ENCODE measurements at regions not wholly inside any gene's neighbourhood (a gene's known extent, or its start where the extent isn't known, plus 50 kb on each side); places are given as distances from the start of the nearest gene placed in this dataset.

DNA sequence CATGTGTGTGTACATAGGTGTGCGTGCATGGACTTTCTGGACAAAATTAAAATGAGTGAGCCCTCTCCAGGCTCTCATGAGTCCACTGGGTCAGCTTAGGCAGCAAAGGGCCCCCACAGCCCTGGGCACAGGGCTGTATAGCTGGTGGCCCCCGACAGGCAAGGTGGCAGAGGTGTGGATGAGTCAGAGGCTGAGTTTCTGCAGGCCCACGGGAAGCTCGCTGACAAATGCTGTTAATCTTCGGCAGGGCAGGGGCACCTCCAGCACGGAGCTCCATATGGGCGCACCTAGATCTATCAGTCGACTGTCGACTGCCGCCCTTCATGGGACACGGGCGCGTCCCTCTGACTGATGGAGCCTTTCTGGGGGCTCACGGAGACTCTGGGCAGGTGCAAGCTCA lies 181.1 kb downstream of the URI1 start:
- TF ChIP-seq, protein P1, sequence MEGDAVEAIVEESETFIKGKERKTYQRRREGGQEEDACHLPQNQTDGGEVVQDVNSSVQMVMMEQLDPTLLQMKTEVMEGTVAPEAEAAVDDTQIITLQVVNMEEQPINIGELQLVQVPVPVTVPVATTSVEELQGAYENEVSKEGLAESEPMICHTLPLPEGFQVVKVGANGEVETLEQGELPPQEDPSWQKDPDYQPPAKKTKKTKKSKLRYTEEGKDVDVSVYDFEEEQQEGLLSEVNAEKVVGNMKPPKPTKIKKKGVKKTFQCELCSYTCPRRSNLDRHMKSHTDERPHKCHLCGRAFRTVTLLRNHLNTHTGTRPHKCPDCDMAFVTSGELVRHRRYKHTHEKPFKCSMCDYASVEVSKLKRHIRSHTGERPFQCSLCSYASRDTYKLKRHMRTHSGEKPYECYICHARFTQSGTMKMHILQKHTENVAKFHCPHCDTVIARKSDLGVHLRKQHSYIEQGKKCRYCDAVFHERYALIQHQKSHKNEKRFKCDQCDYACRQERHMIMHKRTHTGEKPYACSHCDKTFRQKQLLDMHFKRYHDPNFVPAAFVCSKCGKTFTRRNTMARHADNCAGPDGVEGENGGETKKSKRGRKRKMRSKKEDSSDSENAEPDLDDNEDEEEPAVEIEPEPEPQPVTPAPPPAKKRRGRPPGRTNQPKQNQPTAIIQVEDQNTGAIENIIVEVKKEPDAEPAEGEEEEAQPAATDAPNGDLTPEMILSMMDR (IDR thresholded peaks at IDR 0.05; ENCODE audit: insufficient read depth, low read depth, low read length), result no peak
- TF ChIP-seq EZH2 (IDR thresholded peaks at IDR 0.05; ENCODE audit: insufficient read depth, low read length), result no peak
